SK-N-SH treated with all-trans-retinoic acid at 6 μM for 48 hours (cell line): ENCODE measurements at regions not wholly inside any gene's neighbourhood (a gene's known extent, or its start where the extent isn't known, plus 50 kb on each side); places are given as distances from the start of the nearest gene placed in this dataset.

ENCODE experiments used
- ARNTL ChIP-seq: fragments of 450-650 bp; formaldehyde crosslinking; IDR thresholded peaks from 2 replicates; pipeline ENCODE4 v1.5.0; 2020; ENCODE audit warnings: low read depth, mild to moderate bottlenecking, moderate library complexity, borderline replicate concordance
- ESRRG ChIP-seq: fragments of 250-450 bp; sonication (Bioruptor Pico); IDR thresholded peaks from 2 replicates; pipeline ENCODE4 v1.6.1; 2021; ENCODE audit warnings: mild to moderate bottlenecking
- PPARA ChIP-seq: fragments of 250-450 bp; sonication (Bioruptor Pico); IDR thresholded peaks from 2 replicates; pipeline ENCODE4 v1.5.0; 2020; ENCODE audit warnings: mild to moderate bottlenecking, borderline replicate concordance
- TOX ChIP-seq: fragments of 250-450 bp; sonication (Bioruptor Pico); IDR thresholded peaks from 2 replicates; pipeline ENCODE4 v1.8.0; 2021; ENCODE audit warnings: mild to moderate bottlenecking, moderate library complexity, borderline replicate concordance
- ZNF565 ChIP-seq: fragments of 450-650 bp; formaldehyde crosslinking; conservative IDR thresholded peaks from 2 replicates; pipeline ENCODE4 v1.5.0; 2020; ENCODE audit warnings: low read depth, mild to moderate bottlenecking, moderate library complexity
- ZNF70 ChIP-seq: fragments of 450-650 bp; formaldehyde crosslinking; IDR thresholded peaks from 2 replicates; pipeline ENCODE4 v1.5.0; 2020; ENCODE audit warnings: mild to moderate bottlenecking, moderate library complexity
- ZNF8 ChIP-seq: fragments of 450-650 bp; formaldehyde crosslinking; IDR thresholded peaks from 2 replicates; pipeline ENCODE4 v1.5.0; 2020; ENCODE audit warnings: mild to moderate bottlenecking, moderate library complexity
- TF ChIP-seq, protein P1 (sequence below): fragments of 250-450 bp; sonication (Bioruptor Pico); IDR thresholded peaks from 2 replicates; pipeline ENCODE4 v1.5.1; 2021; ENCODE audit warnings: mild to moderate bottlenecking, moderate library complexity

DNA sequence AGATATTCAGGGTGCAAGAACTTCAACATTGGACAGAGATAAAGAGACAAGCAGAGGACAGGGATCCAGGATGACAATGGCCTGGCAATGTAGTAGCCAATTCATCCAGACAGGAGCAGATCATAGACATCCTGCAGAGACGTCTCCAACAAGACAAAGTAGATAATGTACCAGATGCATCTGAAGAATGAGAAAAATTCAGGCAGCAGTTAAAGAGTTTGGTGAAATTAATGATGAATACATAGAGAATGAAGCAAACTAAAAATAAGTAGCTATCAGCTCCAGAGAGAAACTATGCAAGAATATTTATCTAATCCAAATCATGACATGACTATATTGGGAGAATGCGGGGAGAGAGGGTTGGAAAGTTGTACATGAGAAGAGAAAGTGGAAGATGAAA is 278.4 kb upstream of the DACH1 start:
- TF ChIP-seq ESRRG: no peak
- TF ChIP-seq TOX (CRISPR knock-in tag): 0 out of 2 replicates have a peak, but pooled peaks have one; percentile 27
- TF ChIP-seq ARNTL: no peak
- TF ChIP-seq ZNF565 (CRISPR knock-in tag): no peak
- TF ChIP-seq ZNF70 (CRISPR knock-in tag): no peak
- TF ChIP-seq ZNF8 (CRISPR knock-in tag): no peak
- TF ChIP-seq PPARA (CRISPR knock-in tag): no peak
- TF ChIP-seq, protein P1, sequence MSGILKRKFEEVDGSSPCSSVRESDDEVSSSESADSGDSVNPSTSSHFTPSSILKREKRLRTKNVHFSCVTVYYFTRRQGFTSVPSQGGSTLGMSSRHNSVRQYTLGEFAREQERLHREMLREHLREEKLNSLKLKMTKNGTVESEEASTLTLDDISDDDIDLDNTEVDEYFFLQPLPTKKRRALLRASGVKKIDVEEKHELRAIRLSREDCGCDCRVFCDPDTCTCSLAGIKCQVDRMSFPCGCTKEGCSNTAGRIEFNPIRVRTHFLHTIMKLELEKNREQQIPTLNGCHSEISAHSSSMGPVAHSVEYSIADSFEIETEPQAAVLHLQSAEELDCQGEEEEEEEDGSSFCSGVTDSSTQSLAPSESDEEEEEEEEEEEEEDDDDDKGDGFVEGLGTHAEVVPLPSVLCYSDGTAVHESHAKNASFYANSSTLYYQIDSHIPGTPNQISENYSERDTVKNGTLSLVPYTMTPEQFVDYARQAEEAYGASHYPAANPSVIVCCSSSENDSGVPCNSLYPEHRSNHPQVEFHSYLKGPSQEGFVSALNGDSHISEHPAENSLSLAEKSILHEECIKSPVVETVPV (CRISPR knock-in tag): no peak
